Frontal cortex (tissue), 3 donors: ENCODE measurements at regions not wholly inside any gene's neighbourhood (a gene's known extent, or its start where the extent isn't known, plus 50 kb on each side); places are given as distances from the start of the nearest gene placed in this dataset.
A peak's percentile ranks its signal among the peaks of the same experiment; 100 is the strongest.

Experiments
- DNase-seq, 2 donors: peaks; one replicate each; pipeline ENCODE4 v3.0.0; 2012; ENCODE audit warnings: low spot score in 2 of 2
- FAIRE-seq: peaks from 2 replicates; lab custom pipeline; 2012; peaks lifted over from hg19 to GRCh38; lab: Jason Lieb, UNC
- donor health status: control.
- donor health status: control.
- donor health status: control.

DNA sequence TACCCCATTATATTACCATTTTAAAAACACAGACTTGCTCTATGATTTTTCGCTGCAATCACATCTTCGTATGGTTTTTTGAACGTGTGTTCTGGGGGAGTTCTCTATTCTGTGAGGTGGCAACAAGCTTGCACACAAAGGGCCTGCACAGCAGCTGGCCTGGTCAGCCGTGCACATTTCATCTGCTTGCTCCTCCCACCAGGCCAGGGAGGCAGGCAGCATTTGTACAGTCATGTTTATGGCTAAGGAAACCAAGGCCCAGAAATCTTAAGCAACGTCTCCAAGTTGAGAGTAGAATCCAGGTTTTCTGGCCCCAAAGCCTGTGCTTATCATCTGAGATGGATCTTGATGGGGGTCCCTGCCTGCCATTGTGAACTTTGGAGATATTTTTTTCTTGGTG, 106.4 kb upstream of the SMIM21 start:
- no peak for DNase-seq
- FAIRE-seq, result no peak

DNA sequence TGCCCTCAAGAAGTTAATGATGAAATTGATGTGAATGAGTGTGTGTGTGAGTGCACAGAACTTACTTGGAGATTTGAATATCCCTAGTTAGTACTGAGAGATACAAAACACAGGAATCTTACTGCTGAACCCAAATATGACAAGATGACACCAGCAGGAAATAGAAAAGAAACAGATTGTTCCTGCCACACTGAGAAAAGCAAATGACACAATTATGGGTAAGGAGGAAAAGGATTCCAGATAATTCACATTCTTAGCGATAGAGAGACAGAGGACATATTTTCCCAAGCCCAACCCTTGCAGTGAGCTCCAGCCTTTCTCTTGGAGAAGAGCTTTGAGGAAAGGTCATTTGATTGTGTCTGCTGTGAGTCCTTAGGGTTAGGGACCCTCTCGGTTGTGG, 105.7 kb upstream of the SMIM21 start:
- no peak for FAIRE-seq
- DNase-seq, result no peak

DNA sequence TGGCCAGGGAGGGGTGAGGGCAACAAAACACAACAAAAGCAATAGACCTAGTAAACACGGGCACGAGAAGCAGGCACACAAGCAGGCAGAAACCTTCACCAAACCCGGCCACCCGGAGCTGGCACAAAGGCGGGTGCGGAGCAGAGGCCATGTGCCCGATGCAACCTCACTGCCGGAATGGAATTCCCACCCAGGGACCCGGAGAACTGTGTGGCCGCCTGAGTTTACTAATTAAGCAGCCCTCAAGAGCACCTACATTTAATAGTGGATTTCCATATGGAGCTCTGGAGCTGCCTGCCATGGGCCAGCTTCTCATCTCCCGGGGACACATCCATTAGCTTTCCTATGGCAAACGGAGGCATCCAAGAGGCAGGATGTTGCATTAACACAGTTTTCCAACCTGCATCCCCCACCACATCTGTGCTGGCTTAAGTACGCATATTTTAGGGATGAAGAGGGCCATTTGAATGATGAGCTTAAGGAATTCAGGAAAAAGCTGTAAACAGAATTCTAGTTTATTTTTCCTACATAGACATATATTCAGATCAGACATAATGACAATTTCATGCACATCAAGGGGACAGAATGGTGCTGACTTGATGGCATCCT, 104.5 kb upstream of the SMIM21 start:
- no peak for DNase-seq
- FAIRE-seq, result no peak

DNA sequence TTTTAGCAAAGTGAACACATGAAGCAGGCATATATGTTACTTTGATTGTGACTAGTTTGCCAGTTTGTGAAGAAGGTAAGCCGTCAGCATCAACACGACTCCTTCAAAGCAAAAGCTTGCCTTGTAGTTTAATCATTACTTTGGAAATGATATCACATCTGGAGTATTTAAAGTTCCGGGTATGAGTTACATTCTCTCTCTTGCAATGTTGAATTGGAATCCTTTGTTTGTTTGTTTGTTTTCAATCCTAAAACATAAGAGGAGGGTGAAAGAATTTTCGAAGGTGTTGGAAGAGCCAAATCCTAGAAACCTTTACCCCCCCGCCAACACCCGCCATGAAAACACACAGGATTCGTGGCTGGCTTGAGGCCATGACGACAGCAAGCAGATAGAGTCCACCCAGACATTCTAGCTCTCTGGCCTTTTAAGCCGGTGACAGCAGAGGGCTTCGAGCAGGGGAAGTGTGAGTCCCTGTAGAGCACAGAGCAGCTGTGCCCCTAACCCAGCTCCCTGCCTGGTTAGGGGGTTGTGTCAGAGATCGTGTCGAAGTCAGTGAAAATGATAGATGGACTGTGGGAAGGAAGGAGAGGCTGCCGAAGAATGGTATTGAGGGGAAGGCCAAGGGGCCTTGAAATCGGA, 103.8 kb upstream of the SMIM21 start:
- no peak for FAIRE-seq
- no peak for DNase-seq

DNA sequence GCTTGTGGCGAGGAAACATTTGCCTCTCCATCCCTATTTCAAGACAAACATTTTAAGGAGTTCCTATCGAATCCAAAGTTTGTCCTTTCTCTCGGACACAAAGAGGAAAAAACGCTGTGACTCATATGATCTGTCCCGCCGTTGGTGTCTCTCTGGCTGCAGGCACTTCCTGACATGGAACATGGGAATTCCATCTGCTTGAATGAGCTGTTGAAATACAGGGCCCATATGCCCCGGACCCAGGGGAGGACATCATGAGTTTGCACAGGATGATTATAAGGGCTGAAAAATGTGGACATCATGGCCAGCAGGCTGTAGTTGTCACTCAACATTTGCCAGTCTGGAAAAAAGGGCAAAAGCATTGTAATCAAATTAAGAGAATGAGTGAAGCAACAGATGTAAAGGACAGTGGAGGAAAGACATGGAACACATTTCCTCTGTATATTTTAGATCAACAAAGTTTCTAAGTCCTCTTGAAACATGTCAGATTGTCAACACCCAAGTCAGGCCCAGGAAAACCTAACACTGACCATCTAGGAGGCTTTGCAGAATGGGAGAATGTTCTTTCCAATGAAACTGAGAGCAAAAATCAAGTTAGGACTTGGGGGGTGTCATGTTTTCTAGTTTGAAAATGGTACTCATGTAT, 103.2 kb upstream of the SMIM21 start:
- no peak for DNase-seq
- no peak for FAIRE-seq

DNA sequence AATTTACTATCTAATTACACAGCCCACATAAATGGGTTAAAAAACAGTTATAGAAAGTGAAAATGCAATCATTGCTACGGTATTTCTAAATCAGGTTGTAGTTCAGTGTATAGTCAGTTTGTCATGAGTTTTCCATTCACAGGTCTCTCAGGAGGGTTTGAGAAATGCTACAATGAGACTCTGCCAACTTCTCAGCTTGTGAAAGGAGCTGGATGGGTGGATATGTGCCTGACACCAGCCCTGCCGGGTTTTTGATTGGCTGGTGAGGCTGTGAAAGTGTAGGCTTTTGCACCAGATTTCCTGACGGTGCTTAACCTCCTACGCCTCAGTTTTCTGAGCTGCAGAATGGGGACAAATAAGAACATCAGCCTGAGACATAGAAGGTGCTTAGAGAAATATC, 102.6 kb upstream of the SMIM21 start:
- FAIRE-seq, result no peak

DNA sequence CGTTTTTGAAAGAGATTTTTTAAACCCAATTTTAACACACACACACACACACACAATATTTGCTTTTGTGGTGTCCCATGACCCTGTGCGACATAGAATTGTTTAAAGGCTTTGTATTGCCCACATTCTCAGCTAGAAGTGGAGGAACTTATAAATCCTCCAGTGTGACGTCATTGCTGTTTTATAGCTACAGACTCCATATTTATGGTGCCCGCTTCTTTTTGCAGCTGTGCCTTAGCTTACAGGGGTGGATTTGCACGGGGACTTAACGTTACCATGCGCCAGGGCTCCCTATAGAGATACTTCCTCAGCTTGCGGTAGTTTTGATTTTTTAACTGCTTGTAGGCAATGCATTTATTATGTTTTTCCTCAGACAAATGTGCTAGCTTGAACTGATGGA, 101.9 kb upstream of the SMIM21 start:
- no peak for FAIRE-seq
- no peak for DNase-seq

More for the DNA sequence above, 102.6 kb upstream of the SMIM21 start:
- DNase-seq, result no peak

DNA sequence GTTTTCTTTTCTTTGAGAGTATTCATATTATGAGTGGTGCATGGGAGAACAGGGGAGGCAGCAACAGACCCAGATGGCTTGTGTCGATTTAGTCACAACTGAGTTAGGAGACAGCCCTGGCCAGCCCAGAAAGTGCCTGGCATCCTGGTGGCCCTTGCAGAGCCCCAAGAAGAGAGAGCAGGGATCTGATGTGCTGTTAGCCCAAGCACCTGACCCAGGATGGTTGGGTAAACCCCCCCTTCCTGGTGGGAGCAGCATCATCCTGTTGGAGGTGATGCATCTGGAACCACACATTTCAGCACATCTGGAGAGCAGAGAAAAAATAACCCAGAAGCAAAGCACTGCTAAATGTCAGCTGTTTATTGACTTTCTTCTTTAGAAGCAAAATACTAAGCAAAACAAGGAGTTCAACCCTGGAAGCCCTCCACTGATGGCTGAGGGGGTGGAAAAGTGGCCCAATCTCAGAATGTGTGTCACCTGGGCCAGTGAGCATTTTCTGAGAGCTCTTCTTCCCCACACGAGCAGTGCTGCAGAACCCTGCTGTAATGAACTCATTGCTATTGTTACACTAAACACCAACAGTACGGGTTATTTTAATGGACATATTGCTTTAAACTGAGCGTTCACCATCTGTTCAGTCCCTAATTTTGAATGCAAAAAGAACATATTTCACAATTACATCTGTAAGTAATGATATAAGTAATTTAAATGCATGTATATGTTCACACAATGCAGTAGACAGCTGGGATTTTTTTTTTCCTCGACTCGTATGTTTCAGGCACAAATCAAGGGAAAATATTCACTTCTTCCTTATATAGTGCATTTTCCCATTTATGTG, 100.6 kb upstream of the SMIM21 start:
- FAIRE-seq, result no peak
- peak in 1 of 2 donors; percentile 10 for DNase-seq

DNA sequence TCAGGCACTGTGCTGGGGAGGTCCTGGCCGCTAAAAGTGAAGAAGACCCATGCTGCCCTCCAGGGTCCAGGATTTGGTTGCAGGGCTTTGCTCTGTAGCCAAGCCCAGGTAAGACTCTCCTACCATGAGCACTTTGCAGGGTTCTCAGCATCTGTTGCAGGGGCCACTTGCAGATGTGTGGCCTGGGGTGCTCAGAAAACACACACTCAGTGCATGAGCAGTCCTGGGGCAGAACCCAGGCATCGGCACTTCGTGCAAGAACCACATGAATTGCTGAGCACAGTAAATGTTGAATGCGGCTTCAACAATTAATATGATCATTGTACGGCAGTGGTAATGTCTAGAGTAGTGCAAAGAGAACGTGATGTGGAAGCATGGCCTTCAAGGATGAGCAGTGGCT, 98.5 kb upstream of the SMIM21 start:
- no peak for DNase-seq
- FAIRE-seq, result no peak

DNA sequence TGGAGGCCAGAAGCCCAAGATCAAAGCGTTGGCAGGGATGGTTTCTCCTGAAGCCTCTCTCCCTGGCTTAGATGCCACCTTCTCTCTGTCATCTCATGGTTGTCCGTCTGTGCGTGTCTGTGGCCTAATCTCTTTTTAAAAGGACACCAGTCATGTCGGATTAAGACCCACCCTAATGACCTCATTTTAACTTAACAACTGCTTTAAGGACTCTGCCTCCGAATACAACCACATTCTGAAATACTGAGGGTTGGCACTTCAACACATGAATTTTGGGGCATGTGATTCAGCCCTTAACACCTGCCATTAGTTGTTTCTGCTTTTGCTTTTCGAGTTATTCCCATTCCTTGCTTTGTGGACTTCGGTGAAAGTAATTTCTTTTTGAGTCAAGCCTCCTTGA, 97.8 kb upstream of the SMIM21 start:
- DNase-seq (no peak), FAIRE-seq (no peak)

DNA sequence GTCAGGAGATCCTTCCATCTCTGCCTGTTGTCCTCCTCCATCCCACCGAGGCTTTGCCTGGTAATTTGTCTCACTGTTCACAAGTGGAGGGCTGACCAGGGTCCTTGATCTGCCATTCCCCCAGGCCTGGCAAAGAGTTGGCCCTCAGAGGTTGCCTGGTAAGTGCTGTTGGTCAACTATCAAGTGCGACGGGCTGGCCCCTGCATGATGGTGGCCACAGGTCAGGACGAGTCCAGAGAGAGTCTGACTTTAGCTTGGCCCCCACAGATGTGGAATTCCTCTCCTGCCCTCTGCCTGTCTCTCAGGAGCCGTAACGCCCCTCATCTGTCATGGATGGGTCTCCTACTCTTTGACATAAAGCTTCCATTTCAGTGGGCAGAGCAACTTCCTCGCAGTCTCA, 97.3 kb upstream of the SMIM21 start:
- FAIRE-seq (no peak), DNase-seq (no peak)

DNA sequence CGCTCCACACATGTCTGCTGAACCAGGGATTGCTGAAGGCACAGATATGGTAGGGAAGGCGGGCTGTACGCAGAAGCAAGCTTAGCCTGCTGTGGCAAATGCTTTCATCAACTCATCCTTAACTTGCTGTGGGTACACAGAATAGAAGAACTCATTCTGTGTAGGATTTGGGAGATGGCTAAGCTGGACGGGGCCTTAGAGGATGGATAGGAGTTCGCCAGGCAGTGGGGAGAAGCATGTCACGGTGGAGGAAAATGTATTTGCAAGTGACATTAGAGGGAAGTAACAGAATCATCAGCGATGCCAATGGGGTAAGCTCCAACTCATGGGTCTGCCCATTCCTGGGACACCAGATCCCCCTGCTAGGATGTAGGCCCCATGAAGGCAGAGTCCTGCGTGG, 96.7 kb upstream of the SMIM21 start:
- no peak for DNase-seq
- FAIRE-seq, result no peak

DNA sequence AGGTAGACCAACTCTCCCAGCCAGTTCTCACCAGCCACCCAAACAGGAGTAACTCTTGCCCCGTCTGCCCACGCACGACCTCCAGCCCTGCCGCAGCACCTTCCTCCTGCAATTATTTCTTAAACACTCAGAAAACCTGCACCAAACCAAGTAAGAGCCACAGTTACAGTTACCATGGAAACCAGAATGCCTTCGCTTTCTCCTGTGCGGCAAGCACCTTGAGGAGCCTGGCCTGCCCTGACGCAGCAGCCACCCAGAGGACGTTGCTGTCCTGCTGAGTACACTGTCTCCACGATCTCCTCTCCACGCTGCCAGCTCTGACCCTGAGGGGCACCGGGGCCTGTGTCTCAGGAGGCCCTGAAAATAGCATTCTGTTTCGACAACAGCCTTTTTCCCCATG, 94.3 kb upstream of the SMIM21 start:
- DNase-seq, result no peak
- no peak for FAIRE-seq

DNA sequence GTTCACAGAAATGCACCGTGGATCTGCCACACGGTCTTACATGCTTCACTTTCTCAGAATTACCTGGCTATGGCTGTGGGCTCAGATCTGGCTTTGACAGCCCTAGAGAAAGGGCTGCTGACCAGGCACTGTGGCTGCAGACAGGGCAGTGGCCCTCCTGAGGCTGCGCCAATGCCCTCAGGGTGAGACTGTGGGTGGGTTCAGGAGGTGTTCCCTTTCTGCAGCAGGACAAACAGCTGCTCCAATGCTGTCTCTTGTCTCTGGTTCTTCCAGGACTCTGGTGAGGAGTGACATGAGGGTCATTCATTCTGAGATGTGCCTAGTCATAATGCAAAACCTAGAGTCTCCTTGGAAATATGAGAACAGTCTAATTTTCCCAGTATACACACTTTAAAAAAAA, 90.5 kb upstream of the SMIM21 start:
- DNase-seq, result no peak
- FAIRE-seq, result no peak

DNA sequence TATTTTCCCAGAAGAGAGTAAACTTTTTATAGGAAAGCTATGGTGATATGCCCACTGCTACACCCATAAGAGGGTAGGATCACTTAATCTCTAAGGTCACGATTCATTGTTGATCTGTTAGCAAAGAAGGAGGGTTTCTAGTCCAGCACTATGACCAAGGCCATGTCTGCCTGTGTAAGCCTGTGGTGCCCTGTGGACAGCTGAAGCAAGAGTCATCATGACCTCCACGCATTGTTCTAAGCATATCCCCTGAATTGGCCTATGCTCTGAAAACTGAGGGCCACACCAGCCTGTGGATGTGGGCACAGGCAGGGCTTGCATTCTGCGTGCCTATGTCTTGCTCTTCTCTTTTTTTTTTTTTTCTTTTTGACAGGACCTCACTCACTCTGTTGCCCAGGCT, 89.8 kb upstream of the SMIM21 start:
- DNase-seq, result no peak

DNA sequence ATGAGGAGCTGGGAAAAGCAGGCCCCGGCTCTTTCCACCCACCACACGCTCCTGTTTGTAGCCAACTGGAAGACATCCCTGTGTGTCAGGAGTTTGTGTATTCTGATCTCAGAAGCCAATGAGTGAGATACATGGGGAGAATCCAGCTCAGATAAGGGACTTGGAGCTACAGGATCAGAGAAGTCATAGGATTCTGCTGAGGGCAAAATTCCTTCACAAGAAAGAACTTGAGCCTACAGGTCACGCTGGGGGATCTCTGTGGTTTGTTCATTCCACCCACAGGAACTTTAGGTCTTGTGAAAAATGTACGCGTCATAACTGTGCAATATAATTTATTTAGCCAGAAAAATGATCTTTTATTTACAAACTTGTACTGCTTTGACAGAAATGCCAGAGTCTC, 80.1 kb upstream of the SMIM21 start:
- no peak for DNase-seq
- FAIRE-seq, result no peak

More for the DNA sequence above, 89.8 kb upstream of the SMIM21 start:
- no peak for FAIRE-seq

DNA sequence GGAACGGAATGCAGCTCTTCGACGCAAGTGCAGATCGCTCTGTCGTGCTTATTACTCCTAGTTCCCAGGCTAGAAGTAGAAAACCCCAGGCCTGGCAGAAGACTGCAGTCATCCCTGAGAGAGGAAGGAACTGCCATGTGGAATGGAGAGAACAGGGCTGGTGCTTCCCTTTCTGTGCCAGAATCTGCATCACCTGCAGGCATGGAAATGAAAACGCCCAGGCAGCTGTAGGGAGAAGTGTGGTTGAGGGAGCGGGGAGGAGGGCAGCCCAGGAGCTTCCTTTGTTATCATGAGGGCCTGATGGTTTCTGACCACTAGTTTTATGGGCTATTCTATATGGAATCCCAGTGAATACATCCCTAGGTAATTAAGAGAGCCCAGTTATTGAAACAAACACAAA, 79.4 kb upstream of the SMIM21 start:
- FAIRE-seq (no peak), DNase-seq (no peak)

DNA sequence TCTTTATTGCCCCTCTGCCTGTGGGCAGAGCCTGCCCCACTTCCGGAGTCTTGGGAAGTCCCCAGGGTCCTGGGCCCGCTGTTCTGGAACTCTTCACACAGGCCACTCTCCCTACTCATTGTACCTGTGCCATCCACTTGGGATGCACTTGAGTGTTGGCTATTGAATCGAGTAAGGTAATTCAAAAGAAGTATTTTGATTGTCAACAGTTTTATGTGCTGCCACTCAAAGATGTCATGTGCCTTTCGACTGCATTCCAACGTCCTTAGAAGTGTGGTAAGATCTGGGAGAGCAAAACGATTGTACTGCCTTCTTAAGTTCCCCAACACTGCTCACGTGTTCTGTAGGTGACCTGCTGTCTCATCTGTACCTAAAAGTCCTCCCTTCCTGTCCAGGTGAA, 77.0 kb upstream of the SMIM21 start:
- FAIRE-seq, result no peak
- DNase-seq, result no peak

DNA sequence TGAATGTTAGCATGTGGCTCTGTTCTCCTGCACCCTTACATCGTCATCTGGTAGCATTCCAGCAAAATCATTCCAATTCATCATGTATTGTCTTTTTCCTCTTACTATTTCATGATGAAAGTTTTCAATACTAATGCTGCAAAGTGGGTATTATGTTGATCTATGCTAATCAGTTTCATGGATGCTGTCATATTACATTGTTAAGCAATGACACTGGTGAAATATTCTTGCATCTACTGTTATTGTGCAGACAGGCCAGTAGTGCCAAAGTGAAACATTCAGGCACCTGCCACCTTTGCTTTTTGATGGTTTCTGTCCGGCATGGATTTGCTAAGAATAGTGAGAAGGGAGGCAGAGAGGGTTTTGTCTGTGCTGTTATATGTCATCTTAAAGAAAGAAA, 76.1 kb upstream of the SMIM21 start:
- no peak for DNase-seq
- no peak for FAIRE-seq

DNA sequence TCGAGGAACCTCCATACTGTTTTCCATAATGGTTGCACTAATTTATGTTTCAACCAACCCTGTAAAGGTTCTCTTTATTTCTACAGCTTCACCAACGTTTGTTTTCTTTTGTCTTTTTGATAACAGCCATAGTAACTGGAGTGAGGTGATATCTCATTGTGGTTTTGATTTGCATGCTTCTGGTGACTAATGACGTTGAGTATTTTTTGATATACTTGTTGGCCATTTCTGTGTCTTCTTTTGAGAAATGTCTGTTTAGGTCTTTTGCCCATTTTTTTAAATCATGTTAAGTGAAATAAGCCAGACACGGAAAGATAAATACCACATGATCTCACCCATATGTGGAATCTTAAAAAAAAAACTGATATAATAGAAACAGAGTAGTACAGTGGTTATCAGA, 74.8 kb upstream of the SMIM21 start:
- DNase-seq (no peak), FAIRE-seq (no peak)

DNA sequence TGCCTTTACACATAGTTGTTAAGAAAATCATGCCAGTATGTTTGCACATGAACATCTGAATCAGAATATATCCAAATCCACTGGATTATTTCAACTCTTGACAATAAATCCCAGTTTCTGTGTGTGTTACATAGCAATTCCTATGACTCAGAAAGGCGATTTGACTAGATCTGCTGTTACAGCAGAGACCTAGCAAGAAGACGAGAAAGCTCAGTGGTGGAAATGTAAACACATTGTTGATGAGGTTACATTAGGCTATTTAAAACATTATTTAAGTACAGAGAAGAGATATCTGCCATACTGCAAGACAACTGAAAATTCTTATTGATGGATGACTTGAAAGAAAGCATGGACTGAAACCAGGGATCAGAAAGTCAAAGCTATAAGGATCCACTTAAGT, 73.0 kb upstream of the SMIM21 start:
- FAIRE-seq (no peak), DNase-seq (no peak)
